ENCODE measurements at regions not wholly inside any gene's neighbourhood (a gene's known extent, or its start where the extent isn't known, plus 50 kb on each side); places are given as distances from the start of the nearest gene placed in this dataset.

DNA sequence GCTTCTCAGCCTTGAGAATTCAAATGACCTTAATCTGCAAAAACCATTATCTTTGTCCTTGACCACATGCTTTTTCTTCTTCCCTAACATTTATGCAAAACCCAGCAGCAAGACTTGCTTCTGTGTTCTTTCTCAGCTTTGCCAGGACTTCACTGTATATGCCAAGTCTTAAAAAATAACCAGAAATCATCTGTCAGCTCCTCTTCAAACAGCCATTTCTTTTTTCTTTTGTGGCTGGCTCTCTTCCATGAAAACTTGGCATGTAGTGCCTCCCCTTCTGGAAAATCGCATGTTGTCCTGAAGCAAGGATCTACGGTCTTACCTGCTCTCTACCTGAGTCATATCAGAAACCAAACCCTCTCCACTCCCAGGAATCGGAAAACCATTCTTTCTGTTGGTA, 364.9 kb downstream of the RPS29 start:
- Histone ChIP-seq H3K36me3 (ENCODE audit: control insufficient read depth in 1 of 2, insufficient read depth in 2 of 2, low read length in 2 of 2) (no peaks in the 10 kb centered on the region), H3K4me1 (ENCODE audit: control insufficient read depth in 1 of 2, insufficient read depth in 2 of 2, low read length in 2 of 2) (no peaks in the 10 kb centered on the region), H3K9ac (ENCODE audit: low read length) (no peak overlapping the region), H3K9me2 (ENCODE audit: insufficient read depth) (no peaks in the 10 kb centered on the region), H3K4me3 (replicated peaks in 1 of 2; ENCODE audit: low read depth in 1 of 2, low read length in 2 of 2) (no peak overlapping the region), H3K9me3 (ENCODE audit: control insufficient read depth in 1 of 2, insufficient read depth in 1 of 2, low read depth in 1 of 2, low read length in 2 of 2) (no peaks in the 10 kb centered on the region), H2AFZ (ENCODE audit: low read depth, low read length, poor library complexity, severe bottlenecking) (no peak overlapping the region), H4K20me1 (ENCODE audit: insufficient read depth) (no peaks in the 10 kb centered on the region), H3K4me2 (ENCODE audit: low read length) (no peak overlapping the region), H3K79me2 (ENCODE audit: insufficient read depth, low read length) (no peaks in the 10 kb centered on the region), H3K27ac (ENCODE audit: low read depth, low read length) (no peak overlapping the region), H3K27me3 (ENCODE audit: insufficient read depth, low read length) (no peaks in the 10 kb centered on the region)
- ChIA-PET CTCF (no interaction called here), RAD21 (ENCODE audit: low non-redundant PET in 1 of 2, low total read pairs in 2 of 2, uncharacterized antibody in 2 of 2, unreplicated experiment in 2 of 2) (no interaction called here), POLR2A (no interaction called here)
- DNase-seq (ENCODE audit: low read depth, low spot score): no peak
- TF ChIP-seq CEBPB (IDR thresholded peaks at IDR 0.05; ENCODE audit: low read depth) (no peak), SIN3A (IDR thresholded peaks at IDR 0.05; ENCODE audit: low read depth) (no peak), TCF7L2 (IDR thresholded peaks at IDR 0.05; ENCODE audit: borderline replicate concordance, extremely low read depth, insufficient read depth, insufficient read length) (no peak), EGR1 (IDR thresholded peaks at IDR 0.05; ENCODE audit: low read depth) (no peak), POLR2A (IDR thresholded peaks at IDR 0.05; ENCODE audit: borderline replicate concordance, extremely low read depth, insufficient read depth, insufficient read length) (no peak), YY1 (IDR thresholded peaks at IDR 0.05; ENCODE audit: extremely low read depth, insufficient replicate concordance, low read depth, low read length) (no peak), ZFX (IDR thresholded peaks at IDR 0.05) (no peak), RAD21 (IDR thresholded peaks at IDR 0.05; ENCODE audit: low read depth) (no peak), EZH2 (IDR thresholded peaks at IDR 0.05) (no peak), CBX3 (IDR thresholded peaks at IDR 0.05; ENCODE audit: low read depth) (no peak), FOSL1 (IDR thresholded peaks at IDR 0.05; ENCODE audit: low read depth) (no peak), SP1 (IDR thresholded peaks at IDR 0.05; ENCODE audit: low read depth) (no peak), SRF (IDR thresholded peaks at IDR 0.05; ENCODE audit: low read depth) (no peak), POLR2AphosphoS5 (IDR thresholded peaks at IDR 0.05; ENCODE audit: low read depth, low read length) (no peak), ZNF274 (IDR thresholded peaks at IDR 0.05; ENCODE audit: low read depth, low read length) (no peak), JUND (IDR thresholded peaks at IDR 0.05) (no peak)
- TF ChIP-seq, protein P1, sequence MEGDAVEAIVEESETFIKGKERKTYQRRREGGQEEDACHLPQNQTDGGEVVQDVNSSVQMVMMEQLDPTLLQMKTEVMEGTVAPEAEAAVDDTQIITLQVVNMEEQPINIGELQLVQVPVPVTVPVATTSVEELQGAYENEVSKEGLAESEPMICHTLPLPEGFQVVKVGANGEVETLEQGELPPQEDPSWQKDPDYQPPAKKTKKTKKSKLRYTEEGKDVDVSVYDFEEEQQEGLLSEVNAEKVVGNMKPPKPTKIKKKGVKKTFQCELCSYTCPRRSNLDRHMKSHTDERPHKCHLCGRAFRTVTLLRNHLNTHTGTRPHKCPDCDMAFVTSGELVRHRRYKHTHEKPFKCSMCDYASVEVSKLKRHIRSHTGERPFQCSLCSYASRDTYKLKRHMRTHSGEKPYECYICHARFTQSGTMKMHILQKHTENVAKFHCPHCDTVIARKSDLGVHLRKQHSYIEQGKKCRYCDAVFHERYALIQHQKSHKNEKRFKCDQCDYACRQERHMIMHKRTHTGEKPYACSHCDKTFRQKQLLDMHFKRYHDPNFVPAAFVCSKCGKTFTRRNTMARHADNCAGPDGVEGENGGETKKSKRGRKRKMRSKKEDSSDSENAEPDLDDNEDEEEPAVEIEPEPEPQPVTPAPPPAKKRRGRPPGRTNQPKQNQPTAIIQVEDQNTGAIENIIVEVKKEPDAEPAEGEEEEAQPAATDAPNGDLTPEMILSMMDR (IDR thresholded peaks at IDR 0.05 in 2 of 3, conservative IDR thresholded peaks at IDR 0.05 in 1 of 3; ENCODE audit: borderline replicate concordance in 1 of 3, insufficient read depth in 1 of 3, low read depth in 2 of 3, low read length in 2 of 3): no peak
- TF ChIP-seq, protein P2, sequence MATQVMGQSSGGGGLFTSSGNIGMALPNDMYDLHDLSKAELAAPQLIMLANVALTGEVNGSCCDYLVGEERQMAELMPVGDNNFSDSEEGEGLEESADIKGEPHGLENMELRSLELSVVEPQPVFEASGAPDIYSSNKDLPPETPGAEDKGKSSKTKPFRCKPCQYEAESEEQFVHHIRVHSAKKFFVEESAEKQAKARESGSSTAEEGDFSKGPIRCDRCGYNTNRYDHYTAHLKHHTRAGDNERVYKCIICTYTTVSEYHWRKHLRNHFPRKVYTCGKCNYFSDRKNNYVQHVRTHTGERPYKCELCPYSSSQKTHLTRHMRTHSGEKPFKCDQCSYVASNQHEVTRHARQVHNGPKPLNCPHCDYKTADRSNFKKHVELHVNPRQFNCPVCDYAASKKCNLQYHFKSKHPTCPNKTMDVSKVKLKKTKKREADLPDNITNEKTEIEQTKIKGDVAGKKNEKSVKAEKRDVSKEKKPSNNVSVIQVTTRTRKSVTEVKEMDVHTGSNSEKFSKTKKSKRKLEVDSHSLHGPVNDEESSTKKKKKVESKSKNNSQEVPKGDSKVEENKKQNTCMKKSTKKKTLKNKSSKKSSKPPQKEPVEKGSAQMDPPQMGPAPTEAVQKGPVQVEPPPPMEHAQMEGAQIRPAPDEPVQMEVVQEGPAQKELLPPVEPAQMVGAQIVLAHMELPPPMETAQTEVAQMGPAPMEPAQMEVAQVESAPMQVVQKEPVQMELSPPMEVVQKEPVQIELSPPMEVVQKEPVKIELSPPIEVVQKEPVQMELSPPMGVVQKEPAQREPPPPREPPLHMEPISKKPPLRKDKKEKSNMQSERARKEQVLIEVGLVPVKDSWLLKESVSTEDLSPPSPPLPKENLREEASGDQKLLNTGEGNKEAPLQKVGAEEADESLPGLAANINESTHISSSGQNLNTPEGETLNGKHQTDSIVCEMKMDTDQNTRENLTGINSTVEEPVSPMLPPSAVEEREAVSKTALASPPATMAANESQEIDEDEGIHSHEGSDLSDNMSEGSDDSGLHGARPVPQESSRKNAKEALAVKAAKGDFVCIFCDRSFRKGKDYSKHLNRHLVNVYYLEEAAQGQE (IDR thresholded peaks at IDR 0.05; ENCODE audit: low read depth): no peak
- TF ChIP-seq, protein P3, sequence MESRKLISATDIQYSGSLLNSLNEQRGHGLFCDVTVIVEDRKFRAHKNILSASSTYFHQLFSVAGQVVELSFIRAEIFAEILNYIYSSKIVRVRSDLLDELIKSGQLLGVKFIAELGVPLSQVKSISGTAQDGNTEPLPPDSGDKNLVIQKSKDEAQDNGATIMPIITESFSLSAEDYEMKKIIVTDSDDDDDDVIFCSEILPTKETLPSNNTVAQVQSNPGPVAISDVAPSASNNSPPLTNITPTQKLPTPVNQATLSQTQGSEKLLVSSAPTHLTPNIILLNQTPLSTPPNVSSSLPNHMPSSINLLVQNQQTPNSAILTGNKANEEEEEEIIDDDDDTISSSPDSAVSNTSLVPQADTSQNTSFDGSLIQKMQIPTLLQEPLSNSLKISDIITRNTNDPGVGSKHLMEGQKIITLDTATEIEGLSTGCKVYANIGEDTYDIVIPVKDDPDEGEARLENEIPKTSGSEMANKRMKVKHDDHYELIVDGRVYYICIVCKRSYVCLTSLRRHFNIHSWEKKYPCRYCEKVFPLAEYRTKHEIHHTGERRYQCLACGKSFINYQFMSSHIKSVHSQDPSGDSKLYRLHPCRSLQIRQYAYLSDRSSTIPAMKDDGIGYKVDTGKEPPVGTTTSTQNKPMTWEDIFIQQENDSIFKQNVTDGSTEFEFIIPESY (IDR thresholded peaks at IDR 0.05; ENCODE audit: extremely low read depth, insufficient replicate concordance, low read length): no peak
- BruUV-seq (replicated peaks): no TSS peak
- ATAC-seq: no peak
- intact Hi-C loops (cut with micrococcal nuclease): no loop called here
